ENCODE measurements at regions not wholly inside any gene's neighbourhood (a gene's known extent, or its start where the extent isn't known, plus 50 kb on each side); places are given as distances from the start of the nearest gene placed in this dataset.

DNA sequence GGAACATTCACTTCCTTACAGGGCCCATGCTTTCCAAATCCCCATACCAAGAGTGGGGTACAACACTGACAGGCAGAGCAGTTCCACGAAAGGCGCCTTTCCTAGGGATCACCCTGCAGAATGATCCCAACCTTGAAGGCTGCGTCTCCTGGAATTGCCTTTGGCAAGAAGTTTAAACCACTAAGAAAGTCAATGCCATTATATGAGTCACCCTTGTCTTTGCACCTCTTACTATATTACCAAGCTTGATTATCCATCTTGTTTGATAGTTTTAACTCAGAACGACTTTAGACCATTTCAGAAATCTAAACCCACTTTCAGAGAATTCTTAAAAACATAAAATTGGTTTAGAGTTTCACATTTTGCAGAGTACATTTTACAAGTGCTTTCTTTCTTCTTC, 282.1 kb downstream of the ARHGAP12 start:
- no peak overlapping the region for H3K4me2 ChIP-seq
- H3K36me3 ChIP-seq = no peaks in the 10 kb centered on the region
- H3K4me1 ChIP-seq = peaks cover 0 to 13% (median 0%) of the 10 kb centered on the region in 10 experiments; a peak in 7 of 20 replicates
- TF ChIP-seq Cebpa-rat (IDR thresholded peaks at IDR 0.05) = no peak
- H4K20me1 ChIP-seq = no peaks in the 10 kb centered on the region
- no peaks in the 10 kb centered on the region for H3K27me3 ChIP-seq
- H3K4me3 ChIP-seq = no peak overlapping the region
- H3K27ac ChIP-seq = no peak overlapping the region
- no peak overlapping the region for H3K9ac ChIP-seq
- peaks cover 0 to 5% (median 0%) of the 10 kb centered on the region in 11 experiments; a peak in 1 of 22 replicates for H3K9me3 ChIP-seq (replicated peaks in 1 of 11)

- H3K27ac ChIP-seq = no peak overlapping the region
- no peak overlapping the region for H3K4me3 ChIP-seq
- no peaks in the 10 kb centered on the region for H4K20me1 ChIP-seq
- H3K4me2 ChIP-seq = no peak overlapping the region
- H3K36me3 ChIP-seq = no peaks in the 10 kb centered on the region
- H3K9me3 ChIP-seq (replicated peaks in 1 of 11) = peaks cover 0 to 5% (median 0%) of the 10 kb centered on the region in 11 experiments; a peak in 1 of 22 replicates
- no peak overlapping the region for H3K9ac ChIP-seq
- TF ChIP-seq Cebpa-rat (IDR thresholded peaks at IDR 0.05) = no peak
- H3K4me1 ChIP-seq = peaks cover 0 to 13% (median 0%) of the 10 kb centered on the region in 10 experiments; a peak in 7 of 20 replicates
- no peaks in the 10 kb centered on the region for H3K27me3 ChIP-seq
Observed at GRCh38 chr10:31645786-31646185, 282.8 kb downstream of the ARHGAP12 start.

DNA sequence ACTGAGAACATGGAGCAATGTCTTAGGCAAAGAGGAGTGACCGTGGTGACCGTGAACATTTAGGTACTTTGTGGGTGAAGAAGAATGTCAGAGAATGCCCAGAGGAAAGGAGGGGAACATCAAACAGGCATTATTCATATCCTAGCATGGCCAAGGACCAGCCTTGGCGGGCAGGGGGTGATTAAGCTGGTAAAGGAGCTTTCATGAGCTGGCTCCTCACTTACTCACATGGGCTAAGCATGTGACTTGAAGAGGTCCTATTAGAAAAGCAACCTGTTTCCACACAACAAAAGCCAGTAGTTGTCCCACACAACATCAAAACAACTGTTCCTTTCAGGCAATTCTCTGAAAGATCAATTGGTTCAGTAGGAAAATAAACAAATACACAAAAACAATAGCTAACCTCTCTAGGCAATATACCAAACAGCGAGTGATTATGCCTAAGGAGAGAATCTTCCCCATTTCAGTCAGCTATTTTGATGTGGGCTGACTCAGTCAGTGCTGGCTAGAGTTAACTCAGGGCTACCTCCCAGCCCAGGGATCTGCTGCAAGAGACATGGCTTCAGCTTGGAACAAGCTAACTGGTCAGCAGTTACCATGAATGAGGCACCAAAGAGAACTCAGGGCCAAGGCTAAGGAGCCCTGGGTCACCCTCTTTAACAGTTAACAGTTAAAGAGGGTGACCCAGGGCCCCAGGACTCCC, 283.5 kb downstream of the ARHGAP12 start:
- H3K27ac ChIP-seq = no peak overlapping the region

GRCh38 chr10:31642281-31642680, 286.4 kb downstream of the ARHGAP12 start:
- Histone ChIP-seq H3K9me3 (replicated peaks in 1 of 11) (peaks cover 0 to 21% (median 15%) of the 10 kb centered on the region in 11 experiments; a peak in 17 of 22 replicates), H3K36me3 (no peaks in the 10 kb centered on the region), H3K4me2 (peak overlapping the region in 3 of 11 experiments; percentile 25 to 53 (median 47); a peak in 6 of 22 replicates), H3K27ac (no peak overlapping the region), H3K9ac (no peak overlapping the region), H4K20me1 (no peaks in the 10 kb centered on the region), H3K4me3 (no peak overlapping the region), H3K4me1 (peaks cover 0 to 13% (median 0%) of the 10 kb centered on the region in 10 experiments; a peak in 7 of 20 replicates), H3K27me3 (no peaks in the 10 kb centered on the region)
- no peak for TF ChIP-seq Cebpa-rat (IDR thresholded peaks at IDR 0.05)

More for the DNA sequence above, 283.5 kb downstream of the ARHGAP12 start:
- Histone ChIP-seq H3K36me3 (no peaks in the 10 kb centered on the region), H3K9me3 (replicated peaks in 1 of 11) (peaks cover 0 to 5% (median 0%) of the 10 kb centered on the region in 11 experiments; a peak in 1 of 22 replicates), H3K4me1 (peaks cover 0 to 13% (median 0%) of the 10 kb centered on the region in 10 experiments; a peak in 7 of 20 replicates), H3K4me3 (no peak overlapping the region), H3K27me3 (no peaks in the 10 kb centered on the region), H4K20me1 (no peaks in the 10 kb centered on the region), H3K4me2 (no peak overlapping the region), H3K9ac (no peak overlapping the region)
- no peak for TF ChIP-seq Cebpa-rat (IDR thresholded peaks at IDR 0.05)

DNA sequence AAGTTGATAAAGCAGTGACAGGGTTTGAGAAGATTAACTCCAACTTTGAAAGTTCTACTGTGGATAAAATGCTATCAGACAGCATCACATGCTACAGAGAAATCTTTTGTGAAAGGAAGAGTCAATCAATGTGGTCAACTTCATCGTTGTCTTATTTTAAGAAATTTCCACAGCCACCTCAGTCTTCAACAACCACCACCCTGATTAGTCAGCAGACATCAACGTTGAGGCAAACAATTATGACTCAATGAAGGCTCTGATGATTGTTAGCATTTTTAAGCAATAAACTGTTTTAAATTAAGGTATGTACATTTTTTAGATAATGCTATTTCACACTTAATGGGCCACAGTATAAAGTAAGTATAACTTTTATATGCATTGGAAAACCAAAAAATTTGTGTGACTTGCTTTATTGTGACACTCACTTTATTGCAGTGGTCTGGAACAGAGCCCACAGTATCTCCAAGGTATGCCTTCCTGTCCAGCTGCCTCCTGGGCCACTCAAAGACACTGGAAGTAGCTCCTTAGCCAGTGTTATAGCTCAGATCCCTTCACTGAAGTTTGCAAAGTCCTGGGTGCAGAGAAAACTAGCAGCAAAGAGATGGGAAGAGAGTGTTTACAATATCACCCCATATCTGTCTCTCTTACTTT, 293.1 kb downstream of the ARHGAP12 start:
- no peak for TF ChIP-seq Cebpa-rat (IDR thresholded peaks at IDR 0.05)
- no peaks in the 10 kb centered on the region for H3K27me3 ChIP-seq
- no peak overlapping the region for H3K4me3 ChIP-seq
- H3K4me2 ChIP-seq = peak overlapping the region in 4 of 11 experiments; percentile 30 to 76 (median 62); a peak in 7 of 22 replicates
- peaks cover 0 to 26% (median 0%) of the 10 kb centered on the region in 10 experiments; a peak in 7 of 20 replicates for H3K4me1 ChIP-seq
- no peak overlapping the region for H3K9ac ChIP-seq
- no peaks in the 10 kb centered on the region for H4K20me1 ChIP-seq
- H3K27ac ChIP-seq = peak overlapping the region in 2 of 11 experiments; percentile 56 to 62; a peak in 3 of 22 replicates
- H3K36me3 ChIP-seq = no peaks in the 10 kb centered on the region
- peaks cover 14 to 43% (median 29%) of the 10 kb centered on the region in 11 experiments for H3K9me3 ChIP-seq (replicated peaks in 1 of 11)

GRCh38 chr10:31635009-31635408, 293.6 kb downstream of the ARHGAP12 start:
- Histone ChIP-seq H3K9ac (no peak overlapping the region), H3K27ac (peak overlapping the region in 2 of 11 experiments; percentile 56 to 62; a peak in 3 of 22 replicates), H3K36me3 (no peaks in the 10 kb centered on the region), H3K4me2 (peak overlapping the region in 4 of 11 experiments; percentile 30 to 76 (median 62); a peak in 7 of 22 replicates), H3K4me3 (no peak overlapping the region), H3K4me1 (peaks cover 0 to 26% (median 0%) of the 10 kb centered on the region in 10 experiments; a peak in 7 of 20 replicates), H3K9me3 (replicated peaks in 1 of 11) (peaks cover 14 to 43% (median 29%) of the 10 kb centered on the region in 11 experiments), H3K27me3 (no peaks in the 10 kb centered on the region), H4K20me1 (no peaks in the 10 kb centered on the region)
- no peak for TF ChIP-seq Cebpa-rat (IDR thresholded peaks at IDR 0.05)

- no peaks in the 10 kb centered on the region for H3K27me3 ChIP-seq
- H3K4me2 ChIP-seq = peak overlapping the region in 1 of 11 experiments; percentile 20; a peak in 1 of 22 replicates
- no peak overlapping the region for H3K4me3 ChIP-seq
- no peaks in the 10 kb centered on the region for H3K36me3 ChIP-seq
- TF ChIP-seq Cebpa-rat (IDR thresholded peaks at IDR 0.05) = no peak
- H3K27ac ChIP-seq = no peak overlapping the region
- H3K4me1 ChIP-seq = peaks cover 0 to 23% (median 0%) of the 10 kb centered on the region in 10 experiments; a peak in 7 of 20 replicates
- no peak overlapping the region for H3K9ac ChIP-seq
- peaks cover 15 to 42% (median 34%) of the 10 kb centered on the region in 11 experiments for H3K9me3 ChIP-seq (replicated peaks in 1 of 11)
- no peaks in the 10 kb centered on the region for H4K20me1 ChIP-seq
Observed at GRCh38 chr10:31630861-31631567, 297.6 kb downstream of the ARHGAP12 start.

GRCh38 chr10:31625566-31625965, 303.1 kb downstream of the ARHGAP12 start:
- Histone ChIP-seq H3K9ac (no peak overlapping the region), H3K27ac (no peak overlapping the region), H3K9me3 (replicated peaks in 1 of 11) (peaks cover 36 to 49% (median 44%) of the 10 kb centered on the region in 11 experiments), H3K4me2 (no peak overlapping the region), H4K20me1 (no peaks in the 10 kb centered on the region), H3K4me1 (peaks cover 0 to 3% (median 0%) of the 10 kb centered on the region in 10 experiments; a peak in 1 of 20 replicates), H3K36me3 (no peaks in the 10 kb centered on the region), H3K4me3 (no peak overlapping the region), H3K27me3 (no peaks in the 10 kb centered on the region)
- TF ChIP-seq Cebpa-rat (IDR thresholded peaks at IDR 0.05) = no peak
